PC-3 (cell line): ENCODE measurements at regions not wholly inside any gene's neighbourhood (a gene's known extent, or its start where the extent isn't known, plus 50 kb on each side); places are given as distances from the start of the nearest gene placed in this dataset.

Experiments
- ATAC-seq: fragments of 200-7000 bp; cut with Tn5 transposase; 2 replicates; pipeline ENCODE4 v1.9.1; 2020; ENCODE audit warnings: mild to moderate bottlenecking, moderate library complexity
- BruUV-seq: library from RNA; stranded (reverse); fragments of 400-500 nt; replicated peaks from 2 replicates; lab custom pipeline; 2021; lab: Mats Ljungman, UMichigan
- CTCF ChIA-PET: fragments of 300-600 bp; sonication (Branson Sonifier 250); formaldehyde crosslinking; loops from one replicate; lab custom pipeline; 2022; ENCODE audit warnings: antibody characterized with exemption; lab: Charles Lee
- POLR2A ChIA-PET: fragments of 300-600 bp; sonication (Branson Sonifier 250); formaldehyde crosslinking; loops from one replicate; lab custom pipeline; 2022; ENCODE audit warnings: antibody characterized with exemption; ENCODE audit not compliant: unreplicated experiment; lab: Charles Lee
- DNase-seq: peaks from one replicate; pipeline ENCODE4 v3.0.0-alpha.2; 2015
- H2AFZ ChIP-seq: fragments of 300-600 bp; sonication (generic); 2 replicates; pipeline ENCODE4 v1.6.0; 2016; ENCODE audit warnings: antibody characterized with exemption, low read length
- H3F3A ChIP-seq: fragments of 300-600 bp; sonication (generic); one replicate; pipeline ENCODE4 v1.6.0; 2017; ENCODE audit warnings: antibody characterized with exemption, low read length, control low read depth, mild to moderate bottlenecking; ENCODE audit not compliant: unreplicated experiment
- H3K27ac ChIP-seq: fragments of 300-600 bp; sonication (generic); 2 replicates; pipeline ENCODE4 v1.5.1; 2016; ENCODE audit warnings: mild to moderate bottlenecking, low read length
- H3K27me3 ChIP-seq: fragments of 300-600 bp; sonication (generic); 2 replicates; pipeline ENCODE4 v1.6.1; 2016; ENCODE audit warnings: low read length, mixed read lengths
- H3K36me3 ChIP-seq: fragments of 300-600 bp; sonication (generic); 2 replicates; pipeline ENCODE4 v1.6.1; 2016; ENCODE audit warnings: low read depth, mixed run types, low read length, mixed read lengths
- H3K4me1 ChIP-seq: fragments of 300-600 bp; sonication (generic); 2 replicates; pipeline ENCODE4 v1.5.1; 2016; ENCODE audit warnings: low read length; ENCODE audit not compliant: insufficient read depth
- H3K4me2 ChIP-seq: fragments of 300-600 bp; sonication (generic); 2 replicates; pipeline ENCODE4 v1.6.0; 2016; ENCODE audit warnings: low read length
- H3K4me3 ChIP-seq: fragments of 300-600 bp; sonication (generic); 2 replicates; pipeline ENCODE4 v1.5.1; 2016; ENCODE audit warnings: mild to moderate bottlenecking, low read length, mixed read lengths
- H3K79me2 ChIP-seq: fragments of 300-600 bp; sonication (generic); 2 replicates; pipeline ENCODE4 v1.6.1; 2017; ENCODE audit warnings: low read length, mixed read lengths
- H3K9ac ChIP-seq: fragments of 300-600 bp; sonication (generic); 2 replicates; pipeline ENCODE4 v1.6.0; 2016; ENCODE audit warnings: mild to moderate bottlenecking, low read length
- H3K9me2 ChIP-seq: fragments of 300-600 bp; sonication (generic); replicated peaks from 2 replicates; pipeline ENCODE4 v1.6.1; 2016; ENCODE audit warnings: mixed run types, low read length, mixed read lengths
- H3K9me3 ChIP-seq: fragments of 300-600 bp; sonication (generic); 2 replicates; pipeline ENCODE4 v1.6.1; 2016; ENCODE audit warnings: low read length, mixed read lengths
- H4K20me1 ChIP-seq: fragments of 300-600 bp; sonication (generic); 2 replicates; pipeline ENCODE4 v1.6.1; 2016; ENCODE audit warnings: low read length, mixed read lengths
- EZH2 ChIP-seq: fragments of 300-600 bp; sonication (generic); IDR thresholded peaks from one replicate; pipeline ENCODE4 v1.6.1; 2017; ENCODE audit warnings: antibody characterized with exemption, mild to moderate bottlenecking, low read length; ENCODE audit not compliant: unreplicated experiment
- EZH2phosphoT487 ChIP-seq: fragments of 300-600 bp; sonication (generic); IDR thresholded peaks from 2 replicates; pipeline ENCODE4 v1.6.1; 2018; ENCODE audit warnings: mild to moderate bottlenecking, antibody characterized with exemption, low read length, borderline replicate concordance
- intact Hi-C: fragments of 100-400 bp; cut with micrococcal nuclease; formaldehyde crosslinking; loops from 2 replicates; pipeline ENCODE4 v1.9.0; 2023
- TF ChIP-seq, protein P1 (sequence below): fragments of 300-600 bp; sonication (generic); conservative IDR thresholded peaks from 2 replicates; pipeline ENCODE4 v1.5.1; 2017; ENCODE audit warnings: antibody characterized with exemption, low read depth, mild to moderate bottlenecking, low read length

DNA sequence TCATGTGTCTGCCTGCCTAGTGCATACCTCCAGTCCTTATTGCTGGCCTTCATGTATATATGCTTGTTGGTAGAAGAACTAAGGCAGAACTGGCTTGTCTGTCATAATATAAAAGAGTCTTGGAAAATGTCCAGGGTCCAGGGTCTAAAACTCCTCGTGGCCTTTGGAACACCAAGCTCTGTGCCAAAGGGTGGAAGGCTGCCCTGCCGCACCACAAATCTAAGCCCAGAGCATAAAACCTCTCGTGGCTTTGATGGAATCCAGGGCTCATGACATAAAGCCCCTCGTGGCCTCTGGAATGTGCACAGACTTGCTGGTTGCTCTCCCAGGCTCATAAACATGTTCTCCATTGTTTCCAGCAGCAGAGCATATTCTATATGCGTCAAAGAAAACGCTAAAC, 107.9 kb downstream of the BBS10 start:
- no peaks in the 10 kb centered on the region for H4K20me1 ChIP-seq
- no peaks in the 10 kb centered on the region for H3K9me3 ChIP-seq
- H3F3A ChIP-seq = peaks cover 11% of the 10 kb centered on the region
- H3K4me3 ChIP-seq = no peak overlapping the region
- no peaks in the 10 kb centered on the region for H3K79me2 ChIP-seq
- no peak overlapping the region for H2AFZ ChIP-seq
- TF ChIP-seq, protein P1, sequence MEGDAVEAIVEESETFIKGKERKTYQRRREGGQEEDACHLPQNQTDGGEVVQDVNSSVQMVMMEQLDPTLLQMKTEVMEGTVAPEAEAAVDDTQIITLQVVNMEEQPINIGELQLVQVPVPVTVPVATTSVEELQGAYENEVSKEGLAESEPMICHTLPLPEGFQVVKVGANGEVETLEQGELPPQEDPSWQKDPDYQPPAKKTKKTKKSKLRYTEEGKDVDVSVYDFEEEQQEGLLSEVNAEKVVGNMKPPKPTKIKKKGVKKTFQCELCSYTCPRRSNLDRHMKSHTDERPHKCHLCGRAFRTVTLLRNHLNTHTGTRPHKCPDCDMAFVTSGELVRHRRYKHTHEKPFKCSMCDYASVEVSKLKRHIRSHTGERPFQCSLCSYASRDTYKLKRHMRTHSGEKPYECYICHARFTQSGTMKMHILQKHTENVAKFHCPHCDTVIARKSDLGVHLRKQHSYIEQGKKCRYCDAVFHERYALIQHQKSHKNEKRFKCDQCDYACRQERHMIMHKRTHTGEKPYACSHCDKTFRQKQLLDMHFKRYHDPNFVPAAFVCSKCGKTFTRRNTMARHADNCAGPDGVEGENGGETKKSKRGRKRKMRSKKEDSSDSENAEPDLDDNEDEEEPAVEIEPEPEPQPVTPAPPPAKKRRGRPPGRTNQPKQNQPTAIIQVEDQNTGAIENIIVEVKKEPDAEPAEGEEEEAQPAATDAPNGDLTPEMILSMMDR = no peak
- TF ChIP-seq EZH2phosphoT487 (no peak), EZH2 (no peak)
- no peak for DNase-seq
- no peaks in the 10 kb centered on the region for H3K9me2 ChIP-seq
- H3K4me1 ChIP-seq = peaks cover 35% of the 10 kb centered on the region
- no peak for ATAC-seq
- H3K27me3 ChIP-seq = no peaks in the 10 kb centered on the region
- BruUV-seq = no TSS peak
- H3K9ac ChIP-seq = no peak overlapping the region
- POLR2A ChIA-PET = no interaction called here
- H3K27ac ChIP-seq = no peak overlapping the region
- CTCF ChIA-PET = no interaction called here
- intact Hi-C loops = no loop called here
- H3K36me3 ChIP-seq = no peaks in the 10 kb centered on the region
- no peak overlapping the region for H3K4me2 ChIP-seq

DNA sequence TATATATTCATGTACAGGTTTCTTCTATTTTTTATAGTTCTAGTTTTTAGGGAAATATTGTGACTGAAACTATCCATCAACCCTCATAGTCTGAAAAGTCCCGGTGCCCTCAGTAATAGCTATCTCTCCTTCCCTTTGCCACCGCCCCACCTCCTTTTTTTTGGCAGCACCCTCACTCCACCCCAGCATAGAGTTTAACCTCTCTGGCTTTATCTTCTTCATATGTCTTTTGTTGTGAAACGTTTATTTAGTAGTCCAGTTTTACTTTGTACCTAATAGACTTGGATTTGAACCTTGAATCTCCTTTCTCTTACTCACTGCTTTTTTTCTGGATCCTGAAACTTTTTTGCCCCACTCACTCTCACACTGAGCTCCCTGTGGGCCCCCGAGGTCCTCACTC, 109.5 kb downstream of the BBS10 start:
- Histone ChIP-seq H2AFZ (no peak overlapping the region), H3K4me2 (peak overlapping the region; percentile 30), H3K27ac (peak overlapping the region; percentile 86), H3K4me3 (no peak overlapping the region), H4K20me1 (no peaks in the 10 kb centered on the region), H3K9ac (no peak overlapping the region), H3K9me3 (no peaks in the 10 kb centered on the region), H3K79me2 (no peaks in the 10 kb centered on the region), H3F3A (peaks cover 11% of the 10 kb centered on the region), H3K9me2 (no peaks in the 10 kb centered on the region), H3K27me3 (no peaks in the 10 kb centered on the region), H3K36me3 (no peaks in the 10 kb centered on the region), H3K4me1 (peaks cover 35% of the 10 kb centered on the region)
- ChIA-PET CTCF (no interaction called here), POLR2A (no interaction called here)
- no TSS peak for BruUV-seq
- TF ChIP-seq EZH2phosphoT487 (no peak), EZH2 (no peak)
- TF ChIP-seq, protein P1 = no peak
- intact Hi-C loops = loop anchor here (5.0 to 10.0 kb wide), 3 partner anchors 154 to 219 kb away; partner anchors contain the start of gene NAP1L1
- DNase-seq = no peak
- ATAC-seq = no peak

DNA sequence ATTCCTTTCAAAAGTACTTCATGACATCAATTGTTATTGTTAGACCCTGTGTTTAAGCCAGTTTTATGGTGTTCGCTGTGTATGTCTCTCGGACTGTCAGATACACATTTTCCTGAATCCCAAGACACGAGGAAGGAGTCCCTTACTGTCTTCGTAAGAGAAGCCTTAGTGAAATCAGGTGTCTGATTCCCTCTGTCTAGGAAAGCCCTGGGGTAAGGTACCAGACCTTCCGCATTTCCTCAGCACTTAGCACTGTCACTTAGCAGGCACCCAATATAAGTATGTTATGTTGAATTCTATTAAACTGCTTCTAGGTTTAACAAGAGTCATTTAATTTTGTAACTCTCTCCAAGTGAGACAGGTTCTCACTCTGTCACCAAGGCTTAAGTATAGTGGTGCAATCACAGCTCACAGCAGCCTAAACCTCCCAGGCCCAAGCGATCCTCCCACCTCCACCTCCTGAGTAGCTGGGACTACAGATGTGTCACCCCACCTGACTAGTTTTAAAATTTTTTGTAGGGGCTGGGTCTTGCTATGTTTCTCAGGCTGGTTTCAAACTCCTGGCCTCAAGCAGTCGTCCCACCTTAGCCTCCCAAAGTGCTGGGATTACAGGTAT, 111.0 kb downstream of the BBS10 start:
- peaks cover 35% of the 10 kb centered on the region for H3K4me1 ChIP-seq
- H3K79me2 ChIP-seq = no peaks in the 10 kb centered on the region
- H3K4me3 ChIP-seq = peak overlapping the region; percentile 21; the same call in 1 of the 2 replicates
- BruUV-seq = no TSS peak
- ATAC-seq = peak; percentile 21
- no peaks in the 10 kb centered on the region for H4K20me1 ChIP-seq
- intact Hi-C loops = loop anchor here (2.0 to 10.0 kb wide), 4 partner anchors 110 to 220 kb away; partner anchors contain the start of gene NAP1L1
- no peaks in the 10 kb centered on the region for H3K36me3 ChIP-seq
- peaks cover 11% of the 10 kb centered on the region for H3F3A ChIP-seq
- no peak overlapping the region for H2AFZ ChIP-seq
- POLR2A ChIA-PET = no interaction called here
- CTCF ChIA-PET = interaction anchor here (0.7 kb wide), 1 partner anchor 29 kb away, joined by 5 read pairs; no protein-coding TSS in a partner anchor
- no peaks in the 10 kb centered on the region for H3K9me3 ChIP-seq
- no peaks in the 10 kb centered on the region for H3K9me2 ChIP-seq
- TF ChIP-seq EZH2phosphoT487 = no peak
- no peak for TF ChIP-seq EZH2
- TF ChIP-seq, protein P1 = no peak
- peak overlapping the region; percentile 86 for H3K27ac ChIP-seq
- peak; percentile 49 for DNase-seq
- H3K4me2 ChIP-seq = peak overlapping the region; percentile 67
- H3K27me3 ChIP-seq = no peaks in the 10 kb centered on the region
- peak overlapping the region; percentile 32; the same call in 1 of the 2 replicates for H3K9ac ChIP-seq
